SK-N-SH (cell line): ENCODE measurements at regions not wholly inside any gene's neighbourhood (a gene's known extent, or its start where the extent isn't known, plus 50 kb on each side); places are given as distances from the start of the nearest gene placed in this dataset.

Experiments used
- CHD2 ChIP-seq: fragments of 150-350 bp; IDR thresholded peaks from 2 replicates; pipeline ENCODE4 v1.6.1; 2018; ENCODE audit warnings: low read length; ENCODE audit not compliant: partially characterized antibody
- CTCF ChIP-seq: fragments of 200-600 bp; sonication (generic); IDR thresholded peaks from 2 replicates; pipeline ENCODE4 v1.6.1; 2017; ENCODE audit warnings: antibody characterized with exemption, mild to moderate bottlenecking, moderate library complexity
- ELF1 ChIP-seq: IDR thresholded peaks from 2 replicates; pipeline ENCODE4 v1.4.0; 2012
- EZH2phosphoT487 ChIP-seq: fragments of 200-600 bp; sonication (generic); IDR thresholded peaks from 2 replicates; pipeline ENCODE4 v1.6.1; 2017; ENCODE audit warnings: low read depth, mixed run types, mild to moderate bottlenecking, antibody characterized with exemption, moderate library complexity, borderline replicate concordance
- FOSL2 ChIP-seq: IDR thresholded peaks from 2 replicates; pipeline ENCODE4 v1.4.0; 2012; ENCODE audit warnings: low read depth, mild to moderate bottlenecking, moderate library complexity, borderline replicate concordance
- FOXM1 ChIP-seq: IDR thresholded peaks from 2 replicates; pipeline ENCODE4 v1.4.0; 2012; ENCODE audit warnings: low read depth, mild to moderate bottlenecking
- GABPA ChIP-seq: IDR thresholded peaks from 2 replicates; pipeline ENCODE4 v1.4.0; 2012; ENCODE audit warnings: low read depth, mild to moderate bottlenecking
- GATA2 ChIP-seq: sonication (generic); formaldehyde crosslinking; IDR thresholded peaks from 2 replicates; pipeline ENCODE4 v1.5.0; 2020; ENCODE audit warnings: mild to moderate bottlenecking, missing genetic modification reagents
- IRF3 ChIP-seq: fragments of 150-350 bp; IDR thresholded peaks from 2 replicates; pipeline ENCODE4 v1.6.1; 2016; ENCODE audit warnings: mild to moderate bottlenecking, low read depth, low read length
- MAX ChIP-seq: IDR thresholded peaks from 2 replicates; pipeline ENCODE4 v1.4.0; 2012; ENCODE audit warnings: low read depth
- PBX3 ChIP-seq: IDR thresholded peaks from 2 replicates; pipeline ENCODE4; 2012
- POLR2AphosphoS5 ChIP-seq: IDR thresholded peaks from 2 replicates; pipeline ENCODE4 v1.6.1; 2012; ENCODE audit warnings: low read depth, low read length
- RCOR1 ChIP-seq: fragments of 150-350 bp; IDR thresholded peaks from 2 replicates; pipeline ENCODE4 v1.6.1; 2017; ENCODE audit warnings: antibody characterized with exemption, low read length
- REST ChIP-seq: IDR thresholded peaks from 2 replicates; pipeline ENCODE4 v1.6.1; 2012; ENCODE audit warnings: mild to moderate bottlenecking, low read depth, low read length, moderate library complexity
- RFX5 ChIP-seq: IDR thresholded peaks from 2 replicates; pipeline ENCODE4 v1.6.1; 2012; ENCODE audit warnings: mild to moderate bottlenecking, improper control_type of control experiment, low read length
- SMC3 ChIP-seq: IDR thresholded peaks from 2 replicates; pipeline ENCODE4 v1.6.1; 2012; ENCODE audit warnings: low read depth, low read length, improper control_type of control experiment
- TCF12 ChIP-seq: IDR thresholded peaks from 2 replicates; pipeline ENCODE4 v1.4.0; 2012
- TEAD4 ChIP-seq: IDR thresholded peaks from 2 replicates; pipeline ENCODE4 v1.4.0; 2012; ENCODE audit warnings: mild to moderate bottlenecking, borderline replicate concordance; ENCODE audit not compliant: insufficient read depth
- YY1 ChIP-seq: IDR thresholded peaks from 2 replicates; pipeline ENCODE4 v1.4.0; 2012; ENCODE audit warnings: low read depth, mild to moderate bottlenecking
- ZBTB33 ChIP-seq: IDR thresholded peaks from 2 replicates; pipeline ENCODE4 v1.4.0; 2012; ENCODE audit warnings: low read depth, borderline replicate concordance

- TF ChIP-seq SMC3 (no peak), FOSL2 (peak; percentile 51; the same call in 1 of the 2 replicates), ZBTB33 (no peak), POLR2AphosphoS5 (no peak), FOXM1 (no peak), RCOR1 (no peak), GATA2 (CRISPR knock-in tag) (no peak), TEAD4 (0 out of 2 replicates have a peak, but pooled peaks have one; percentile 56), IRF3 (no peak), MAX (0 out of 2 replicates have a peak, but pooled peaks have one; percentile 15), TCF12 (peak; percentile 58), PBX3 (peak; percentile 29; the same call in 1 of the 2 replicates), ELF1 (no peak), GABPA (no peak), CHD2 (no peak), RFX5 (no peak), CTCF (peak; percentile 67), REST (no peak), EZH2phosphoT487 (no peak), YY1 (no peak)
These were observed 648.7 kb upstream of the DIPK2B start (continued) for GRCh38 chrX:45849261-45849862.
